ENCODE measurements at regions not wholly inside any gene's neighbourhood (a gene's known extent, or its start where the extent isn't known, plus 50 kb on each side); places are given as distances from the start of the nearest gene placed in this dataset.
"Not testable (repeated sequence)": the region's sequence is repeated elsewhere in the genome, so short reads cannot be mapped to it uniquely, and the experiment has no call there.

GRCh38 chr10:78335691-78336401 lies 302.2 kb downstream of the RPS24 start:
- DNase-seq (ENCODE audit: extremely low read depth in 1 of 2, low read depth in 1 of 2) = no peak

GRCh38 chr10:78336402-78336791 lies 302.7 kb downstream of the RPS24 start:
- no peak for DNase-seq (ENCODE audit: extremely low read depth in 1 of 2, low read depth in 1 of 2)

GRCh38 chr10:78337016-78337415 lies 303.4 kb downstream of the RPS24 start:
- no peak for DNase-seq (ENCODE audit: extremely low read depth in 1 of 2, low read depth in 1 of 2)

- no peak for DNase-seq (ENCODE audit: extremely low read depth in 1 of 2, low read depth in 1 of 2)
Observed at GRCh38 chr10:78337646-78338391, 304.2 kb downstream of the RPS24 start.

GRCh38 chr10:78338717-78339116 lies 305.1 kb downstream of the RPS24 start:
- DNase-seq (ENCODE audit: extremely low read depth in 1 of 2, low read depth in 1 of 2) = no peak

- no peak for DNase-seq (ENCODE audit: extremely low read depth in 1 of 2, low read depth in 1 of 2)
Observed at GRCh38 chr10:78339251-78339650, 305.6 kb downstream of the RPS24 start.

- DNase-seq (ENCODE audit: extremely low read depth in 1 of 2, low read depth in 1 of 2) = no peak
Observed at GRCh38 chr10:78341953-78342614, 308.4 kb downstream of the RPS24 start.

- DNase-seq (ENCODE audit: extremely low read depth in 1 of 2, low read depth in 1 of 2) = no peak
Observed at GRCh38 chr10:78342827-78343653, 309.4 kb downstream of the RPS24 start.

- DNase-seq (ENCODE audit: extremely low read depth in 1 of 2, low read depth in 1 of 2) = not testable (repeated sequence)
Observed at GRCh38 chr10:78344257-78344656, 310.6 kb downstream of the RPS24 start.

- DNase-seq (ENCODE audit: extremely low read depth in 1 of 2, low read depth in 1 of 2) = not testable (repeated sequence)
Observed at GRCh38 chr10:78345515-78345914, 311.9 kb downstream of the RPS24 start.

GRCh38 chr10:78346721-78347120 lies 313.1 kb downstream of the RPS24 start:
- no peak for DNase-seq (ENCODE audit: extremely low read depth in 1 of 2, low read depth in 1 of 2)

- DNase-seq (ENCODE audit: extremely low read depth in 1 of 2, low read depth in 1 of 2) = no peak
Observed at GRCh38 chr10:78348411-78349164, 314.9 kb downstream of the RPS24 start.

- DNase-seq (ENCODE audit: extremely low read depth in 1 of 2, low read depth in 1 of 2) = no peak
Observed at GRCh38 chr10:78349165-78349516, 315.5 kb downstream of the RPS24 start.

- DNase-seq (ENCODE audit: extremely low read depth in 1 of 2, low read depth in 1 of 2) = no peak
Observed at GRCh38 chr10:78349911-78350663, 316.4 kb downstream of the RPS24 start.

GRCh38 chr10:78351283-78351682 lies 317.6 kb downstream of the RPS24 start:
- DNase-seq (ENCODE audit: extremely low read depth in 1 of 2, low read depth in 1 of 2) = no peak

- DNase-seq (ENCODE audit: extremely low read depth in 1 of 2, low read depth in 1 of 2) = no peak
Observed at GRCh38 chr10:78351809-78352208, 318.1 kb downstream of the RPS24 start.

GRCh38 chr10:78353636-78354035 lies 320.0 kb downstream of the RPS24 start:
- no peak for DNase-seq (ENCODE audit: extremely low read depth in 1 of 2, low read depth in 1 of 2)

- DNase-seq (ENCODE audit: extremely low read depth in 1 of 2, low read depth in 1 of 2) = no peak
Observed at GRCh38 chr10:78354101-78354500, 320.4 kb downstream of the RPS24 start.

GRCh38 chr10:78356291-78356900 lies 322.7 kb downstream of the RPS24 start:
- no peak for DNase-seq (ENCODE audit: extremely low read depth in 1 of 2, low read depth in 1 of 2)

Data from stimulated activated CD8-positive, alpha-beta memory T cell treated with anti-CD3 and anti-CD28 coated beads, Interleukin-7, amount 100 ng/mL, for 48 hours (primary cell).